Retinal pigment epithelial cell (primary cell): ENCODE measurements at regions not wholly inside any gene's neighbourhood (a gene's known extent, or its start where the extent isn't known, plus 50 kb on each side); places are given as distances from the start of the nearest gene placed in this dataset.

Experiments used
- DNase-seq: peaks from one replicate; pipeline ENCODE4 v3.0.0-alpha.2; 2010; ENCODE audit warnings: low read depth
- H3K4me3 ChIP-seq: 2 replicates; pipeline ENCODE4 v1.5.1; 2011; ENCODE audit warnings: mild to moderate bottlenecking, low read length, control low read depth, moderate library complexity
- CTCF ChIP-seq: conservative IDR thresholded peaks from 2 replicates; pipeline ENCODE4 v1.5.1; 2011; ENCODE audit warnings: low read depth, low read length, control low read depth, inconsistent platforms

- TF ChIP-seq CTCF, result no peak
- no peak overlapping the region for H3K4me3 ChIP-seq
- DNase-seq, result no peak
Measured at GRCh38 chr10:4351723-4352413, 474.1 kb upstream of the AKR1E2 start.

- no peak for TF ChIP-seq CTCF
- no peak overlapping the region for H3K4me3 ChIP-seq
- DNase-seq, result no peak
Measured at GRCh38 chr10:4347397-4347796, 478.6 kb upstream of the AKR1E2 start.

- no peak overlapping the region for H3K4me3 ChIP-seq
- no peak for DNase-seq
Measured at GRCh38 chr10:4345877-4346646, 479.9 kb upstream of the AKR1E2 start.

GRCh38 chr10:4344492-4344994, 481.5 kb upstream of the AKR1E2 start:
- peak; percentile 93 for DNase-seq
- no peak overlapping the region for H3K4me3 ChIP-seq
- peak; percentile 10 for TF ChIP-seq CTCF

More at GRCh38 chr10:4345877-4346646, 479.9 kb upstream of the AKR1E2 start:
- TF ChIP-seq CTCF, result no peak

- no peak overlapping the region for H3K4me3 ChIP-seq
- no peak for DNase-seq
- TF ChIP-seq CTCF, result no peak
Measured at GRCh38 chr10:4343873-4344272, 482.1 kb upstream of the AKR1E2 start.

GRCh38 chr10:4343091-4343490, 482.9 kb upstream of the AKR1E2 start:
- DNase-seq, result no peak
- no peak overlapping the region for H3K4me3 ChIP-seq
- TF ChIP-seq CTCF, result no peak
